Hematopoietic multipotent progenitor cell treated with erythropoietin and hydrocortisone succinate and interleukin-3 and kit ligand, for 8 days (in vitro differentiated cells): ENCODE measurements at regions not wholly inside any gene's neighbourhood (a gene's known extent, or its start where the extent isn't known, plus 50 kb on each side); places are given as distances from the start of the nearest gene placed in this dataset.
"Not testable (repeated sequence)": the region's sequence is repeated elsewhere in the genome, so short reads cannot be mapped to it uniquely, and the experiment has no call there.

Experiments used
- DNase-seq: peaks from one replicate; pipeline ENCODE4 v3.0.0-alpha.2; 2015

GRCh38 chr3:159886050-159886449 lies 102.6 kb upstream of the IL12A start:
- no peak for DNase-seq

- DNase-seq, result not testable (repeated sequence)
Measured at GRCh38 chr3:159886530-159886929, 102.1 kb upstream of the IL12A start.

GRCh38 chr3:159887168-159887567 lies 101.5 kb upstream of the IL12A start:
- DNase-seq, result no peak

GRCh38 chr3:159887911-159888310 lies 100.7 kb upstream of the IL12A start:
- DNase-seq, result no peak

GRCh38 chr3:159892171-159892795 lies 96.4 kb upstream of the IL12A start:
- DNase-seq, result no peak

- no peak for DNase-seq
Measured at GRCh38 chr3:159892801-159893200, 95.8 kb upstream of the IL12A start.

GRCh38 chr3:159894386-159894785 lies 94.2 kb upstream of the IL12A start:
- DNase-seq, result no peak

GRCh38 chr3:159895430-159895829 lies 93.2 kb upstream of the IL12A start:
- DNase-seq, result no peak

- no peak for DNase-seq
Measured at GRCh38 chr3:159896543-159896942, 92.1 kb upstream of the IL12A start.

GRCh38 chr3:159897331-159898075 lies 91.1 kb upstream of the IL12A start:
- peak; percentile 53 for DNase-seq

GRCh38 chr3:159898147-159898546 lies 90.5 kb upstream of the IL12A start:
- no peak for DNase-seq

GRCh38 chr3:159899166-159899565 lies 89.5 kb upstream of the IL12A start:
- no peak for DNase-seq

GRCh38 chr3:159902546-159903314 lies 85.9 kb upstream of the IL12A start:
- no peak for DNase-seq

GRCh38 chr3:159904455-159904854 lies 84.2 kb upstream of the IL12A start:
- DNase-seq, result no peak

- no peak for DNase-seq
Measured at GRCh38 chr3:159904911-159905310, 83.7 kb upstream of the IL12A start.

GRCh38 chr3:159907828-159908227 lies 80.8 kb upstream of the IL12A start:
- no peak for DNase-seq

GRCh38 chr3:159910991-159911663 lies 77.5 kb upstream of the IL12A start:
- no peak for DNase-seq

- no peak for DNase-seq
Measured at GRCh38 chr3:159911664-159912037, 77.0 kb upstream of the IL12A start.

GRCh38 chr3:159913712-159914414 lies 74.8 kb upstream of the IL12A start:
- DNase-seq, result no peak

- DNase-seq, result no peak
Measured at GRCh38 chr3:159914426-159914825, 74.2 kb upstream of the IL12A start.

- no peak for DNase-seq
Measured at GRCh38 chr3:159916052-159916451, 72.6 kb upstream of the IL12A start.

- DNase-seq, result no peak
Measured at GRCh38 chr3:159917141-159917540, 71.5 kb upstream of the IL12A start.

GRCh38 chr3:159919873-159920272 lies 68.8 kb upstream of the IL12A start:
- no peak for DNase-seq
